Neural progenitor cell (in vitro differentiated cells): ENCODE measurements at regions not wholly inside any gene's neighbourhood (a gene's known extent, or its start where the extent isn't known, plus 50 kb on each side); places are given as distances from the start of the nearest gene placed in this dataset.

ENCODE experiments used
- DNase-seq: peaks from one replicate; pipeline ENCODE4 v3.0.0-alpha.2; 2016; ENCODE audit warnings: low spot score
- H2AFZ ChIP-seq: fragments of 200-600 bp; sonication (generic); replicated peaks from 2 replicates; pipeline ENCODE4 v1.6.1; 2016; ENCODE audit warnings: antibody characterized with exemption
- H3F3A ChIP-seq: fragments of 200-600 bp; sonication (generic); 2 replicates; pipeline ENCODE4 v1.6.1; 2016; ENCODE audit warnings: antibody characterized with exemption, low read depth
- H3K27ac ChIP-seq: fragments of 200-600 bp; sonication (generic); 2 replicates; pipeline ENCODE4 v1.5.1; 2016; ENCODE audit warnings: mild to moderate bottlenecking
- H3K27me3 ChIP-seq: fragments of 200-600 bp; sonication (generic); 2 replicates; pipeline ENCODE4 v1.6.1; 2016; ENCODE audit warnings: mild to moderate bottlenecking, moderate library complexity
- H3K36me3 ChIP-seq: fragments of 200-600 bp; sonication (generic); 2 replicates; pipeline ENCODE4 v1.5.1; 2016
- H3K4me1 ChIP-seq: fragments of 200-600 bp; sonication (generic); 2 replicates; pipeline ENCODE4 v1.6.1; 2016; ENCODE audit warnings: mixed run types
- H3K4me2 ChIP-seq: fragments of 200-600 bp; sonication (generic); 2 replicates; pipeline ENCODE4 v1.6.1; 2016
- H3K4me3 ChIP-seq: fragments of 200-600 bp; sonication (generic); 2 replicates; pipeline ENCODE4 v1.5.1; 2016
- H3K79me2 ChIP-seq: fragments of 200-600 bp; sonication (generic); 2 replicates; pipeline ENCODE4 v1.6.1; 2016; ENCODE audit warnings: low read depth
- H3K9ac ChIP-seq: fragments of 200-600 bp; sonication (generic); 2 replicates; pipeline ENCODE4 v1.6.1; 2016
- H3K9me3 ChIP-seq: fragments of 200-600 bp; sonication (generic); 2 replicates; pipeline ENCODE4 v1.5.1; 2016; ENCODE audit warnings: low read depth
- H4K20me1 ChIP-seq: fragments of 200-600 bp; sonication (generic); 2 replicates; pipeline ENCODE4 v1.6.1; 2016; ENCODE audit warnings: low read depth
- H3K27ac Mint-ChIP-seq: 3 replicates; pipeline ENCODE4 v1.8.0; 2021; ENCODE audit warnings: mixed read lengths
- H3K27me3 Mint-ChIP-seq: 2 replicates; pipeline ENCODE4 v1.8.0; 2022; ENCODE audit warnings: low read depth, mild to moderate bottlenecking, inconsistent platforms, moderate library complexity, mixed read lengths; ENCODE audit not compliant: insufficient read depth
- H3K36me3 Mint-ChIP-seq: 3 replicates; pipeline ENCODE4 v1.8.0; 2021; ENCODE audit warnings: mixed read lengths
- H3K4me1 Mint-ChIP-seq: 3 replicates; pipeline ENCODE4 v1.8.0; 2021; ENCODE audit warnings: mixed read lengths
- H3K4me3 Mint-ChIP-seq: 3 replicates; pipeline ENCODE4 v1.8.0; 2021; ENCODE audit warnings: mild to moderate bottlenecking, moderate library complexity, mixed read lengths
- H3K9me3 Mint-ChIP-seq: 3 replicates; pipeline ENCODE4 v1.8.0; 2020; ENCODE audit warnings: mixed read lengths
- EZH2 ChIP-seq: fragments of 200-600 bp; sonication (generic); IDR thresholded peaks from 2 replicates; pipeline ENCODE4 v1.6.1; 2017; ENCODE audit warnings: antibody characterized with exemption, mild to moderate bottlenecking, moderate library complexity
- EZH2phosphoT487 ChIP-seq: fragments of 200-600 bp; sonication (generic); IDR thresholded peaks from 2 replicates; pipeline ENCODE4 v1.6.1; 2017; ENCODE audit warnings: antibody characterized with exemption
- TF ChIP-seq, protein P1 (sequence below): fragments of 200-600 bp; sonication (generic); IDR thresholded peaks from 2 replicates; pipeline ENCODE4 v1.5.1; 2017; ENCODE audit warnings: antibody characterized with exemption, mild to moderate bottlenecking

DNA sequence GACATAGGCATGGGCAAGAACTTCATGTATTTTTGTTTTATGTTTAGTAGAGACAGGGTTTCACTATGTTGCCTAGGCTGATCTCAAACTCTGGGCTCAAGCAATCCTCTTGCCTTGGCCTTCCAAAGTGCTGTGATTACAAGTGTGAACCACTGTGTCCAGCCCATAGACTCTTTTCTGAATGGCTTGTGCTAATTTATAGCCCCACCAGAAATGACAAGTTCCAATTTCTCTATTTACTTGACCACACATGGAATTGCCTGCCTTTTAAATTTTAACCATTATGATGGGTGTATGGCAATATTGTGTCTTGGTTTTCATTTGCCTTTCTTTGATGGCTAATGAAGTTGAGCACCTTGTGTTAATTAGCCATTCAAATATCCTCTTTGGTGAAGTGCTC, 85.8 kb upstream of the NECTIN1 start:
- Mint-ChIP-seq H3K4me1 (peaks cover 30% of the 10 kb centered on the region), H3K4me3 (no peak overlapping the region), H3K27ac (no peak overlapping the region), H3K36me3 (no peaks in the 10 kb centered on the region), H3K9me3 (peaks cover 7% of the 10 kb centered on the region), H3K27me3 (peaks cover 2% of the 10 kb centered on the region)
- no peaks in the 10 kb centered on the region for H3K27me3 ChIP-seq
- no peaks in the 10 kb centered on the region for H3K79me2 ChIP-seq
- H3K4me1 ChIP-seq = peaks cover 8% of the 10 kb centered on the region
- no peak overlapping the region for H3K4me3 ChIP-seq
- H2AFZ ChIP-seq = no peak overlapping the region
- H3F3A ChIP-seq = no peaks in the 10 kb centered on the region
- H4K20me1 ChIP-seq = no peaks in the 10 kb centered on the region
- no peak overlapping the region for H3K27ac ChIP-seq
- TF ChIP-seq EZH2phosphoT487 (no peak), EZH2 (no peak)
- TF ChIP-seq, protein P1, sequence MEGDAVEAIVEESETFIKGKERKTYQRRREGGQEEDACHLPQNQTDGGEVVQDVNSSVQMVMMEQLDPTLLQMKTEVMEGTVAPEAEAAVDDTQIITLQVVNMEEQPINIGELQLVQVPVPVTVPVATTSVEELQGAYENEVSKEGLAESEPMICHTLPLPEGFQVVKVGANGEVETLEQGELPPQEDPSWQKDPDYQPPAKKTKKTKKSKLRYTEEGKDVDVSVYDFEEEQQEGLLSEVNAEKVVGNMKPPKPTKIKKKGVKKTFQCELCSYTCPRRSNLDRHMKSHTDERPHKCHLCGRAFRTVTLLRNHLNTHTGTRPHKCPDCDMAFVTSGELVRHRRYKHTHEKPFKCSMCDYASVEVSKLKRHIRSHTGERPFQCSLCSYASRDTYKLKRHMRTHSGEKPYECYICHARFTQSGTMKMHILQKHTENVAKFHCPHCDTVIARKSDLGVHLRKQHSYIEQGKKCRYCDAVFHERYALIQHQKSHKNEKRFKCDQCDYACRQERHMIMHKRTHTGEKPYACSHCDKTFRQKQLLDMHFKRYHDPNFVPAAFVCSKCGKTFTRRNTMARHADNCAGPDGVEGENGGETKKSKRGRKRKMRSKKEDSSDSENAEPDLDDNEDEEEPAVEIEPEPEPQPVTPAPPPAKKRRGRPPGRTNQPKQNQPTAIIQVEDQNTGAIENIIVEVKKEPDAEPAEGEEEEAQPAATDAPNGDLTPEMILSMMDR = no peak
- no peaks in the 10 kb centered on the region for H3K9me3 ChIP-seq
- DNase-seq = no peak
- H3K4me2 ChIP-seq = no peak overlapping the region
- no peak overlapping the region for H3K9ac ChIP-seq
- H3K36me3 ChIP-seq = no peaks in the 10 kb centered on the region

DNA sequence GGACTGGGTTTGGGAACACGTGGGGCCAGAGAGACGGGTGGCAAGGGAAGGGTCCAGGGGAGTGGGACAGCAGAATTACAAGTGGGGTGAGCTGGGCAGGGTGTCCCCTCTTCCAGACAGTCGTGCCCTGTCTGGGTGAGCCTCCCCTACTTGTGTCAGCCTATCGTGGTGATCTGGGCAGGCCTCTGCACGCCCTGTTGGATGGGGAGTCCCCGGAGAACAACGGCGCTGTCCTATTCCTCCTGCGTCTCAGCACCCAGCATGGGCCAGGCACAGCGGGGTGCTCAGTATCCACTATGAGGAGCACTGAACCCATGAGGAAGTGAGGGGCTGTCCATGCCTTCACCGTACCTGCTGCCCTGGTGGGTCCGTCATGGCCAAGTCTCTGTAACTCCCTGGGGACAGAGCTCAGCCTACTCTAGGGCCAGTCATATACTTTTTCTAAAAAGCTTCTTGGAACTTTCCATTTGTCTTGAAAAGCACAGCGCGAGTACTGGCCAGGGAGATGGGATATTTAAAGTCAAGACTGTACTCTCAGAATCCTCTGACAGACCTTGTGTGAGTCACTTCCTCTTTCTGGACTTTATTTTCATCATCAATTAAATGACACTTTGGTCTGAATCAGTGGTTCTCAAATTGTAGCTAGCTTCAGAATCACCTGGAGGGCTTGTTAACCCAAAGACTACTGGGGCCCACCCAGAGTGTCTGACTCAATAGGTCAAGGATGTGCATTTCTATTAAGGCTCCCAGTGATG, 81.7 kb upstream of the NECTIN1 start:
- Histone ChIP-seq H3K4me3 (no peak overlapping the region), H2AFZ (no peak overlapping the region), H3K9me3 (no peaks in the 10 kb centered on the region), H3K27me3 (no peaks in the 10 kb centered on the region), H3K79me2 (no peaks in the 10 kb centered on the region), H3K4me2 (no peak overlapping the region), H3K4me1 (peaks cover 13% of the 10 kb centered on the region), H4K20me1 (no peaks in the 10 kb centered on the region), H3F3A (no peaks in the 10 kb centered on the region), H3K9ac (no peak overlapping the region), H3K36me3 (no peaks in the 10 kb centered on the region), H3K27ac (no peak overlapping the region)
- TF ChIP-seq, protein P1 = no peak
- TF ChIP-seq EZH2phosphoT487 (no peak), EZH2 (no peak)
- H3K4me3 Mint-ChIP-seq = no peak overlapping the region
- peaks cover 27% of the 10 kb centered on the region for H3K4me1 Mint-ChIP-seq
- no peak overlapping the region for H3K27ac Mint-ChIP-seq
- DNase-seq = no peak
- peaks cover 7% of the 10 kb centered on the region for H3K9me3 Mint-ChIP-seq
- peaks cover 4% of the 10 kb centered on the region for H3K27me3 Mint-ChIP-seq
- no peaks in the 10 kb centered on the region for H3K36me3 Mint-ChIP-seq

DNA sequence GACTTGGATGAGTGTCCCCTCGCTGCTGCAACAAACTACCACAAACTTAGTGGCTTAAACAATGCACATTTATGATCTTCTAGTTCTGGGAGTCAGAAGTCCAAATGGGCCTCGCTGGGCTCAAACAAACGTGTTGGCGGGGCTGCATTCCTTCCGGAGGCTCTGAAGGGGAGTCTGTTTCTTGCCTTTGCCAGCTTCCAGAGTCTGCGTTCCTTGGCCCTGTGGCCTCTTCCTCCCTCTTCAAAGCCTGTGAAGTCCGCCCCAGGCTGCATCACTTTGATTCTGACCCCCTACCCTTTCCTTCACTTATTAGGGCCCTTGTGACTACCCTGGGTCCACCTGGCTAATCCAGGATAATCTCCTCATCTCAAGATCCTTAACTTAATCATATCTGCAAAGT, 80.3 kb upstream of the NECTIN1 start:
- Mint-ChIP-seq H3K36me3 (no peaks in the 10 kb centered on the region), H3K27me3 (peaks cover 4% of the 10 kb centered on the region), H3K4me3 (no peak overlapping the region), H3K9me3 (peaks cover 7% of the 10 kb centered on the region), H3K27ac (peak overlapping the region; percentile 91), H3K4me1 (peaks cover 31% of the 10 kb centered on the region)
- no peaks in the 10 kb centered on the region for H3K36me3 ChIP-seq
- no peaks in the 10 kb centered on the region for H4K20me1 ChIP-seq
- H3K4me1 ChIP-seq = peaks cover 13% of the 10 kb centered on the region
- H3K9me3 ChIP-seq = no peaks in the 10 kb centered on the region
- H3K4me2 ChIP-seq = peak overlapping the region; percentile 16
- no peaks in the 10 kb centered on the region for H3F3A ChIP-seq
- H3K27me3 ChIP-seq = no peaks in the 10 kb centered on the region
- no peaks in the 10 kb centered on the region for H3K79me2 ChIP-seq
- no peak for DNase-seq
- TF ChIP-seq EZH2phosphoT487 (no peak), EZH2 (no peak)
- TF ChIP-seq, protein P1 = no peak
- H3K27ac ChIP-seq = no peak overlapping the region
- H3K9ac ChIP-seq = no peak overlapping the region
- H3K4me3 ChIP-seq = no peak overlapping the region
- H2AFZ ChIP-seq = no peak overlapping the region
